PFSK-1 (cell line): ENCODE measurements at regions not wholly inside any gene's neighbourhood (a gene's known extent, or its start where the extent isn't known, plus 50 kb on each side); places are given as distances from the start of the nearest gene placed in this dataset.

ENCODE experiments used
- FOXP2 ChIP-seq: optimal IDR thresholded peaks from 2 replicates; pipeline ENCODE3; 2011; ENCODE audit warnings: borderline replicate concordance, control low read depth, inconsistent platforms; ENCODE audit not compliant: insufficient read depth; ENCODE audit errors: extremely low read length, extremely low read depth
- POLR2AphosphoS5 ChIP-seq: IDR thresholded peaks from 2 replicates; pipeline ENCODE4 v1.6.1; 2012; ENCODE audit warnings: low read depth, mild to moderate bottlenecking, control low read depth, low read length, moderate library complexity
- SIN3A ChIP-seq: IDR thresholded peaks from 2 replicates; pipeline ENCODE4 v1.6.1; 2012; ENCODE audit warnings: mild to moderate bottlenecking, low read length, moderate library complexity, borderline replicate concordance; ENCODE audit not compliant: insufficient read depth
- TAF1 ChIP-seq: IDR thresholded peaks from 2 replicates; pipeline ENCODE4 v1.6.1; 2012; ENCODE audit warnings: low read length, control low read depth, borderline replicate concordance; ENCODE audit not compliant: insufficient read depth
- TF ChIP-seq, protein P1 (sequence below), 2 experiments: IDR thresholded peaks; 2 replicates each; pipeline versions ENCODE4 v1.6.1 to v1.8.0; 2011 to 2012; ENCODE audit warnings: low read depth in 2 of 2, low read length in 2 of 2, control low read depth in 1 of 2, inconsistent platforms in 1 of 2, mild to moderate bottlenecking in 1 of 2, moderate library complexity in 1 of 2; ENCODE audit not compliant: insufficient read depth in 1 of 2

DNA sequence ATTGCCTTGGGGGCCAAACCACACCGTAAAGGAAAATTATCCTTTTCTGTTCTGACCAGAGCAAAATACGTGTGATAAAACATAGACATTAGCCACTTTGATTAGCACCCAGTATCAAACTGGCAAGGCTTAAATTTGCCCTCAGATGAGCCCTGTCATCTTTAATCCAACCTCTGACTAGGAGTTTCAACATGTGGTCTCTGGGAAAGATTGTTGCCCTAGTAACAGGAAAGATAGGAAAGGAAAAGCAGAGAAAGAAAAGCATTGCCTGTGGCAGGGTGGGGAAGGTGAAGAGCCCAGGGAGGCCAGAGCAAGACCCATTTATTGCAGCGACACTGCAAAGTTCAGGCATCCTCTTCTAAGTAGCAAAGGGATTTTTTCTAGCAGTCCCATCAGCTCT is 181.5 kb upstream of the SCN7A start:
- TF ChIP-seq POLR2AphosphoS5 (no peak), FOXP2 (no peak), SIN3A (no peak), TAF1 (no peak)
- TF ChIP-seq, protein P1, sequence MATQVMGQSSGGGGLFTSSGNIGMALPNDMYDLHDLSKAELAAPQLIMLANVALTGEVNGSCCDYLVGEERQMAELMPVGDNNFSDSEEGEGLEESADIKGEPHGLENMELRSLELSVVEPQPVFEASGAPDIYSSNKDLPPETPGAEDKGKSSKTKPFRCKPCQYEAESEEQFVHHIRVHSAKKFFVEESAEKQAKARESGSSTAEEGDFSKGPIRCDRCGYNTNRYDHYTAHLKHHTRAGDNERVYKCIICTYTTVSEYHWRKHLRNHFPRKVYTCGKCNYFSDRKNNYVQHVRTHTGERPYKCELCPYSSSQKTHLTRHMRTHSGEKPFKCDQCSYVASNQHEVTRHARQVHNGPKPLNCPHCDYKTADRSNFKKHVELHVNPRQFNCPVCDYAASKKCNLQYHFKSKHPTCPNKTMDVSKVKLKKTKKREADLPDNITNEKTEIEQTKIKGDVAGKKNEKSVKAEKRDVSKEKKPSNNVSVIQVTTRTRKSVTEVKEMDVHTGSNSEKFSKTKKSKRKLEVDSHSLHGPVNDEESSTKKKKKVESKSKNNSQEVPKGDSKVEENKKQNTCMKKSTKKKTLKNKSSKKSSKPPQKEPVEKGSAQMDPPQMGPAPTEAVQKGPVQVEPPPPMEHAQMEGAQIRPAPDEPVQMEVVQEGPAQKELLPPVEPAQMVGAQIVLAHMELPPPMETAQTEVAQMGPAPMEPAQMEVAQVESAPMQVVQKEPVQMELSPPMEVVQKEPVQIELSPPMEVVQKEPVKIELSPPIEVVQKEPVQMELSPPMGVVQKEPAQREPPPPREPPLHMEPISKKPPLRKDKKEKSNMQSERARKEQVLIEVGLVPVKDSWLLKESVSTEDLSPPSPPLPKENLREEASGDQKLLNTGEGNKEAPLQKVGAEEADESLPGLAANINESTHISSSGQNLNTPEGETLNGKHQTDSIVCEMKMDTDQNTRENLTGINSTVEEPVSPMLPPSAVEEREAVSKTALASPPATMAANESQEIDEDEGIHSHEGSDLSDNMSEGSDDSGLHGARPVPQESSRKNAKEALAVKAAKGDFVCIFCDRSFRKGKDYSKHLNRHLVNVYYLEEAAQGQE (IDR thresholded peaks at IDR 0.05; ENCODE audit: insufficient read depth in 1 of 2, low read depth in 2 of 2, low read length in 2 of 2): no peak
